Effector memory CD4-positive, alpha-beta T cell (primary cell): ENCODE measurements at regions not wholly inside any gene's neighbourhood (a gene's known extent, or its start where the extent isn't known, plus 50 kb on each side); places are given as distances from the start of the nearest gene placed in this dataset.
"Not testable (repeated sequence)": the region's sequence is repeated elsewhere in the genome, so short reads cannot be mapped to it uniquely, and the experiment has no call there.

Source experiments
- DNase-seq, 3 donors: peaks; one replicate each; pipeline ENCODE4 v3.0.0-alpha.2; 2020
- H3K27ac ChIP-seq: 2 replicates; pipeline ENCODE4 v1.7.0; 2013; ENCODE audit warnings: mild to moderate bottlenecking, low read length, moderate library complexity; ENCODE audit not compliant: insufficient read depth, poor library complexity, severe bottlenecking
- H3K27me3 ChIP-seq: replicated peaks from 2 replicates; pipeline ENCODE4 v1.7.0; 2013; ENCODE audit warnings: mild to moderate bottlenecking, low read length; ENCODE audit not compliant: insufficient read depth, control insufficient read depth, poor library complexity, severe bottlenecking
- H3K36me3 ChIP-seq: 2 replicates; pipeline ENCODE4 v1.7.0; 2013; ENCODE audit warnings: mild to moderate bottlenecking, low read length, moderate library complexity; ENCODE audit not compliant: control insufficient read depth, insufficient read depth
- H3K4me1 ChIP-seq: 2 replicates; pipeline ENCODE4 v1.7.0; 2013; ENCODE audit warnings: low read length, mild to moderate bottlenecking; ENCODE audit not compliant: control insufficient read depth, insufficient read depth, poor library complexity, severe bottlenecking
- H3K4me3 ChIP-seq: 2 replicates; pipeline ENCODE4 v1.7.0; 2013; ENCODE audit warnings: low read length, low read depth, mild to moderate bottlenecking; ENCODE audit not compliant: insufficient read depth, poor library complexity, severe bottlenecking
- H3K9me3 ChIP-seq: 2 replicates; pipeline ENCODE4 v1.7.0; 2013; ENCODE audit warnings: mild to moderate bottlenecking, low read length, moderate library complexity; ENCODE audit not compliant: control insufficient read depth

DNA sequence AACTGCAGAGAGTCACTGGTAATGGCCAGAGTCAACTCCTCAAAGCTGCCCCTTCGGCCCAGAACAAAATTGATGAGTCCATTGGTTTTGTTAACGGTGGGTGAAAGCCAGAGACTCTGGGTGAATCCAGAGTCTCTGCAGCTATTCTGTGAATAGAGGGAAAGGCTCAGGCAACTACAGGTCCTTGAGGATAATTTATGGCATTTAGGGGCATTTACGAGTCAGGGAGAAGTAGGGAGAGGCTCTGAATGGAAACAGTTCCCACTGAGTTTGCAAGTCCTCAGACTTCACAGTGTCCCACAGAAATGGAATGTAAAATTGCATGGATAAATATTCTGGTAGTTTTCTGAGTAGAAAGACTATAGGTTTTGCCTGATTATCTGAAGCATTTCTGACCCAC lies 257.8 kb downstream of the SEC61B start:
- H3K36me3 ChIP-seq, result no peaks in the 10 kb centered on the region
- no peak overlapping the region for H3K4me3 ChIP-seq
- no peaks in the 10 kb centered on the region for H3K27me3 ChIP-seq
- H3K4me1 ChIP-seq, result no peaks in the 10 kb centered on the region
- H3K9me3 ChIP-seq, result no peaks in the 10 kb centered on the region
- no peak for DNase-seq
- H3K27ac ChIP-seq, result no peak overlapping the region

DNA sequence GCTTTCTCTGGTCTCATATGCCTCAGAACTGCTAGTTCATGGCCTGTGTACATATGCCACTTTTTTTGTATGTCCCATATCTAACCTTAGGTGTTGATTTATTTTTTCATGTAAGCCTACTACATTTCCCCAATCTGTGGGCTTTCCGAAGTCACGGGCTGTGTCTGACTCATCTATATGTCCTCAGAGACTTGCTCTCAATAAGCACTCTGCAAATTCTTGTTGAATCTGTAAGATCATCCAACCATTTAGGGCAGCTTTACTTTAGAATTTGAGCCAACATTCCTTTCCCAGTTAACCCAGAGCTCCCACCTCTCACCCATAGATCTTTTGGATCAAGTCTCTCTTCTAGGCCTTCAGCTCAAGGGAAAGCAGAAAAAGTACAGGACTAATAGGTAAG lies 263.4 kb downstream of the SEC61B start:
- Histone ChIP-seq H3K27me3 (no peaks in the 10 kb centered on the region), H3K4me3 (no peak overlapping the region), H3K27ac (no peak overlapping the region), H3K9me3 (no peaks in the 10 kb centered on the region), H3K4me1 (no peaks in the 10 kb centered on the region), H3K36me3 (no peaks in the 10 kb centered on the region)
- DNase-seq, result no peak

DNA sequence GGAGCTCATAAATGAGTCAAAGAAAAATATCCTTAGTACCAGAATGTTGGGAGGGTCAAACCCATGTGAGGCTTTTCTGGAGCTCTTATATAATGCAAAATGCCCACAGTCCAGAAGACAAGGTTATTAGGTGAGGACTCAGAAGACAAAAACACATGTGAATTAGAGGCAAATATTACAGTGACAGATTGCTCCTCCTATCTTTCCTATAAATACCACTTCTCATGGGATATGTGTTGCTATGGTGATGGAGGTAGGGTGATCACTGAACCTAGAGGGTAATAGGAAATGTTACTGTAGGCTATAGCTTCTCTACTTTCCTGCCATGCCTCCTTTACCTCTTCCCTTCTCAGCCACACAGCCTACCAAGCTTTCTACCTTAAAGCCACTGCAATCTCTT lies 264.6 kb downstream of the SEC61B start:
- no peak overlapping the region for H3K27ac ChIP-seq
- H3K27me3 ChIP-seq, result no peaks in the 10 kb centered on the region
- no peaks in the 10 kb centered on the region for H3K36me3 ChIP-seq
- no peak overlapping the region for H3K4me3 ChIP-seq
- no peaks in the 10 kb centered on the region for H3K4me1 ChIP-seq
- H3K9me3 ChIP-seq, result no peaks in the 10 kb centered on the region
- DNase-seq, result no peak

DNA sequence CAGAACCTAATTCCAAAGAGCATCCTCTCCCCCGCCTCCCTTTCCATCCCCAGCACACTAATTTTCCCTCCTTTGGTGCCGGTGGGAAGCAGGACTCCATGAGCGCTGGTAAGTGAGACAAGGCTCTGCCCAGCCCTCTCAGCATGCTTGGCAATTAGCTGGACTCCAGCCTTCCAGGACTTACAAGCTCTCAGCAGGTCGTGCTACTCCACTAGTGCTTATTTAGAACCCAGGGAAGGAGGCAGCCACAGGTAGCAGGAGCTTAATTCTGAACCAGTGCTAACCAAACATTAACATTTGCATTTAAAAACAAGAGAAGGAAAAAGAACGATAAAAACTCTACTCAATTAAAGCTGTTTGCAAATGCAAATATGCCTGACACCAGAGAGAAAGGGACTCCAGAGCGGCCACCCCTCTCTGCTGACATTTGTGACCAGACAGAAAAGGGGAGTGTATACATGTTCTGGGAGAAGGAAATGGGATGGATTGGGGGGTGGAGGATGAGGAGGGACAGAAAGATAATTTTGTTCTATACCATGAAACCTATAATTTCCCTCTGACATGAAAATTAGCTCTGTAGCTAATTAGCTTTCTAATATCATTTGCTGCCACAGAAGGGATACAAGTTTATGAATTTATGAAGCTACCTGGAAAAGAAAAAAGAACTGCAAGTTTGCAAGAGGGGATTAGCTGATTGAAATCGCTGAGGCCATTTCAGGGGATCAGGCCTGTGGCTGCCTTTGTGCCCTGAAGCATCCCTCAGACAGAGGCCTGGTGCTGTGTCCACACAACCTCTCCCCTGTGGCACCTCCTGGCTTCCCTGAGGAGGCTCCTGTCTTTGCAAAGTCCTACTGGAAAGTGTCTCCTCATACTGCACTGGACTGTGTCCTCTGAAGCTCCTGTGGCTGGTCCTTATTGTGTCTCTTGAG lies 266.3 kb downstream of the SEC61B start:
- no peaks in the 10 kb centered on the region for H3K36me3 ChIP-seq
- H3K4me1 ChIP-seq, result no peaks in the 10 kb centered on the region
- no peak for DNase-seq
- no peaks in the 10 kb centered on the region for H3K9me3 ChIP-seq
- H3K4me3 ChIP-seq, result no peak overlapping the region
- H3K27me3 ChIP-seq, result no peaks in the 10 kb centered on the region
- H3K27ac ChIP-seq, result no peak overlapping the region

DNA sequence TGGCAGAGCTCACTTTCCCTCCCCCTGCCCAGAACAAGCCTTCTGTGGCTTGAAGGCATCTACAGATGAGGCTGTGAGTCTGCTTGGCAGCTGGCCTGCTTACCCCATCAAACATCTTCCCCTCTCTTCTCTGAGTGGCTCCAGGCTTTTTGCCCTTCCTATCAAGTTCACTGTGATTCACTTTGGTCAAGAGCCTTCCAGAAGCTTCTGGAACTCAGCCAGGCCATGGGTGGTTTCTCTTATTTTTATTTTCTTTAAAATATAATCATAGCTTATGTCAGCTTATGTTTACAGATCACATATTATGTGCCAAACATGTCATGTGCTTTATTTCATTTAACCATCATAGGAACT lies 267.0 kb downstream of the SEC61B start:
- Histone ChIP-seq H3K4me1 (no peaks in the 10 kb centered on the region), H3K36me3 (no peaks in the 10 kb centered on the region), H3K27ac (no peak overlapping the region), H3K27me3 (no peaks in the 10 kb centered on the region), H3K9me3 (no peaks in the 10 kb centered on the region), H3K4me3 (no peak overlapping the region)
- no peak for DNase-seq

DNA sequence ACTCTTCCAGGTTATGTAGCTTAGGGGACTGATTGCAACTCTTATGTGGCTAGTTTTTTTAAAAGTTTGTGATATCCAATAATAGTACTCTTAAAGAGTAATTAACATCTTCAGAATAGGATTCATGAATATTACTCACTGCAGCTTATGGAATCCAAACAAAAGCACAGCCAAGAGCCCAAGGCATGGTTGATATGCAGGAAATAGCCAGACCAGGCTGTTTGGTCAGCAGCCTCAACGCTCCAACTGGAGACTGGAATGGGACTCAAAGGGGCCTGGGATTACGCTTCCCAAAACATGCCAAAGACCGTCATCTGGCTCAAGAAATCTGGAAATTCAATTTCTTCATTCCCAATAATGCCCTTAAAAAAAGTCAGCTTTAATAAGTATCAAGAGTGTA lies 268.6 kb downstream of the SEC61B start:
- Histone ChIP-seq H3K27me3 (no peaks in the 10 kb centered on the region), H3K36me3 (no peaks in the 10 kb centered on the region), H3K4me3 (no peak overlapping the region), H3K4me1 (no peaks in the 10 kb centered on the region), H3K9me3 (no peaks in the 10 kb centered on the region), H3K27ac (no peak overlapping the region)
- no peak for DNase-seq

DNA sequence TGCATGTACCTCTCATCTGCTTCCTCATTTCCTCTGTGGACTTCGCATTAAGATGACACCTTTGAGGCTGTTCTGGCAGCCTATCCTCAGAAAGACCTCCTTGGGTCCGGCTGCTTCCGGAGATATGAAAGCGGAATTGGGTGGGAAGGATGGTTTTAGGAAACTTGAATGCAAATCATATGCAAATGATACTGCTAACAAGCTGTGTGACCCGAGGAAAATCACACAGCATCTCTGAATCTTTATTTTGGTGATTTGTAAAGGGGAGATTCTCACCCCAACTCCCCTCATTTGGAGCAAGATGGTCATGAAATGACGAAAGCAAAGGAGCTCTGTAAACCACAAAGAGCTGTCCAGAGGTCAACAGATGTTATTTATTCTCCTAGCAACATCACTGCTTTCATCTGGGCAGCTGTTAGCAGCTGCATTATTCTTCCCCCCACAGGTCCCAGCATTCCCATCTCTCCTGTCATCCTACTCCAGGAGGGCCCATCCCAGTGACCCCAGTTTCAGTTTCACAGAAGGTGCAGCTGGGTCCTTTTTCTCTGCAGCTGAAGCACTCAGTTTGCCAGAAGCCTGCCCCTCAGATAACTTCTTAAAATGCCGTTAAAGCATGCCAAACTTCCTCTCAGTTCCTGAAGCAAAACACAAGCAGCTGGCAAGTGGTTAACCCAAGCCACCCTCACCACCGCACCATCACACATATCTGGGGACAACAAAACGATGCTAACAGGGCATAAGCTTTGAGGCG lies 269.5 kb downstream of the SEC61B start:
- H3K4me1 ChIP-seq, result no peaks in the 10 kb centered on the region
- no peaks in the 10 kb centered on the region for H3K9me3 ChIP-seq
- no peaks in the 10 kb centered on the region for H3K36me3 ChIP-seq
- no peak for DNase-seq
- H3K4me3 ChIP-seq, result no peak overlapping the region
- no peaks in the 10 kb centered on the region for H3K27me3 ChIP-seq
- H3K27ac ChIP-seq, result no peak overlapping the region

DNA sequence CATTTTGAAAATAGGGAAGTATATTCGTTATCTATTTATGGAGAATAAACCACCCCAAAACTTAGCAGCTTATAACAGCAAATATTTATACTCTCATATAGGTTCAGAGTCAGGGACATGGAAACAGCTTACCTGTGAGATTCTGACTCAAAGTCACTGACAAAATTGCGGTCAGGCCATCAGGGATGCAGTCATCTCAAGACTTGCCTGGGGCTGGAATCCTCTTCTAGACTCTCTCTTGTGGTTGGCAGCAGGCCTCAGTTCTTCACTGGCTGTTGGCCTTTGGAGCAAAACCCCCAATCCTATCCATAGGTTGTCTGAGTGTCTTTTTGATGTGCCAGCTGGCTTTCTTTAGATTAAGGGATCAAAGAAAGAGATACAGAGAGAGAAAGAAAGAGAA lies 275.6 kb downstream of the SEC61B start:
- Histone ChIP-seq H3K36me3 (no peaks in the 10 kb centered on the region), H3K9me3 (no peaks in the 10 kb centered on the region), H3K27ac (no peak overlapping the region), H3K27me3 (no peaks in the 10 kb centered on the region), H3K4me3 (no peak overlapping the region), H3K4me1 (no peaks in the 10 kb centered on the region)
- DNase-seq, result no peak

DNA sequence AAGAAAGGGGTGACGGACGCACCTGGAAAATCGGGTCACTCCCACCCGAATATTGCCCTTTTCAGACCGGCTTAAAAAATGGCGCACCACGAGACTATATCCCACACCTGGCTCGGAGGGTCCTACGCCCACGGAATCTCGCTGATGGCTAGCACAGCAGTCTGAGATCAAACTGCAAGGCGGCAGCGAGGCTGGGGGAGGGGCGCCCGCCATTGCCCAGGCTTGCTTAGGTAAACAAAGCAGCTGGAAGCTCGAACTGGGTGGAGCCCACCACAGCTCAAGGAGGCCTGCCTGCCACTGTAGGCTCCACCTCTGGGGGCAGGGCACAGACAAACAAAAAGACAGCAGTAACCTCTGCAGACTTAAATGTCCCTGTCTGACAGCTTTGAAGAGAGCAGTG lies 276.9 kb downstream of the SEC61B start:
- not testable (repeated sequence) for H3K27me3 ChIP-seq, H3K27ac ChIP-seq, H3K4me1 ChIP-seq, H3K4me3 ChIP-seq, H3K9me3 ChIP-seq, DNase-seq, H3K36me3 ChIP-seq

DNA sequence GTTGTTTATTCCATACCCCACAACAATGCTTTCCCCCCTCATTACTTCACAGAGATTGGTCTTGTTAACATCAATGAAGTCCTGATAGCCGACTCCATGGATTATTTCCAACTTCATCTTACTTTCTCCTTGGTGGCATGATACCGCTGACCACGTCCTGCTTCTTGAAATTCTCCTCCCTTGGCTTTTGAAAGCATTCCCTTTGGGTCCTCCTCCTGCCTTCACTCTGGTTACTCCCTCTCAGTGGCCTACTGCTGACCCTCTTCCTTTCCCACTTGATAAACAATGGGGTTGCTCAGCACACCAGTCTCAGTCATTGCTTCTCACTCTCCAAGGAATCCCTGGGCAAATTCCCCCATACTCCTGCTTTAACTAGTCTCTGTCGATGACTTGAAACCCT lies 283.9 kb downstream of the SEC61B start:
- Histone ChIP-seq H3K4me3 (no peak overlapping the region), H3K9me3 (no peaks in the 10 kb centered on the region), H3K27me3 (no peaks in the 10 kb centered on the region), H3K4me1 (no peaks in the 10 kb centered on the region), H3K27ac (no peak overlapping the region), H3K36me3 (no peaks in the 10 kb centered on the region)
- DNase-seq, result no peak
